ENCODE measurements at regions not wholly inside any gene's neighbourhood (a gene's known extent, or its start where the extent isn't known, plus 50 kb on each side); places are given as distances from the start of the nearest gene placed in this dataset.

GRCh38 chr3:187804745-187805121 lies 59.5 kb upstream of the BCL6 start:
- TF ChIP-seq CTCF (IDR thresholded peaks at IDR 0.05), result no peak
- no peak for TF ChIP-seq POLR2A (IDR thresholded peaks at IDR 0.05)

All from uterus (tissue), 2 donors.